ENCODE measurements at regions not wholly inside any gene's neighbourhood (a gene's known extent, or its start where the extent isn't known, plus 50 kb on each side); places are given as distances from the start of the nearest gene placed in this dataset.

GRCh38 chr5:135713161-135713915 is 121.1 kb upstream of the SLC25A48 start:
- peaks cover 4% of the 10 kb centered on the region for H3K27me3 Mint-ChIP-seq
- DNase-seq, result no peak

GRCh38 chr5:135711911-135712310 is 122.6 kb upstream of the SLC25A48 start:
- no peak for DNase-seq
- Mint-ChIP-seq H3K27ac (no peak overlapping the region), H3K4me3 (no peak overlapping the region), H3K4me1 (no peaks in the 10 kb centered on the region), H3K27me3 (peaks cover 7% of the 10 kb centered on the region), H3K9me3 (no peaks in the 10 kb centered on the region)
- no peak for ATAC-seq

More at GRCh38 chr5:135713161-135713915, 121.1 kb upstream of the SLC25A48 start:
- Mint-ChIP-seq H3K27ac (no peak overlapping the region), H3K9me3 (no peaks in the 10 kb centered on the region), H3K4me1 (no peaks in the 10 kb centered on the region), H3K4me3 (no peak overlapping the region)
- ATAC-seq, result no peak

- H3K27ac Mint-ChIP-seq, result no peak overlapping the region
- H3K4me3 Mint-ChIP-seq, result no peak overlapping the region
- ATAC-seq (no peak), DNase-seq (no peak)
- no peaks in the 10 kb centered on the region for H3K9me3 Mint-ChIP-seq
- H3K4me1 Mint-ChIP-seq, result no peaks in the 10 kb centered on the region
- peaks cover 7% of the 10 kb centered on the region for H3K27me3 Mint-ChIP-seq
These were observed 124.3 kb upstream of the SLC25A48 start for GRCh38 chr5:135710045-135710675.

GRCh38 chr5:135709208-135709575 is 125.3 kb upstream of the SLC25A48 start:
- DNase-seq (no peak), ATAC-seq (no peak)
- Mint-ChIP-seq H3K27ac (no peak overlapping the region), H3K9me3 (no peaks in the 10 kb centered on the region), H3K4me1 (no peaks in the 10 kb centered on the region), H3K27me3 (peaks cover 7% of the 10 kb centered on the region), H3K4me3 (no peak overlapping the region)

- Mint-ChIP-seq H3K4me3 (no peak overlapping the region), H3K27me3 (peaks cover 7% of the 10 kb centered on the region), H3K9me3 (no peaks in the 10 kb centered on the region), H3K27ac (peak overlapping the region; percentile 4 to 5), H3K4me1 (no peaks in the 10 kb centered on the region)
- DNase-seq (no peak), ATAC-seq (no peak)
These were observed 125.8 kb upstream of the SLC25A48 start for GRCh38 chr5:135708481-135709207.

- H3K27me3 Mint-ChIP-seq, result peaks cover 7% of the 10 kb centered on the region
- H3K9me3 Mint-ChIP-seq, result no peaks in the 10 kb centered on the region
- H3K4me3 Mint-ChIP-seq, result no peak overlapping the region
- H3K4me1 Mint-ChIP-seq, result no peaks in the 10 kb centered on the region
- no peak overlapping the region for H3K27ac Mint-ChIP-seq
- ATAC-seq (no peak), DNase-seq (no peak)
These were observed 127.2 kb upstream of the SLC25A48 start for GRCh38 chr5:135707302-135707701.

GRCh38 chr5:135706893-135707292 is 127.6 kb upstream of the SLC25A48 start:
- Mint-ChIP-seq H3K27ac (no peak overlapping the region), H3K4me3 (no peak overlapping the region), H3K9me3 (no peaks in the 10 kb centered on the region), H3K4me1 (no peaks in the 10 kb centered on the region), H3K27me3 (peaks cover 7% of the 10 kb centered on the region)
- DNase-seq, result no peak
- peak; percentile 30 for ATAC-seq

GRCh38 chr5:135706474-135706873 is 127.7 kb upstream of the CXCL14 start:
- peak; percentile 7 for ATAC-seq
- peaks cover 7% of the 10 kb centered on the region for H3K27me3 Mint-ChIP-seq

GRCh38 chr5:135705941-135706466 is 127.2 kb upstream of the CXCL14 start:
- Mint-ChIP-seq H3K4me3 (no peak overlapping the region), H3K4me1 (no peaks in the 10 kb centered on the region), H3K27me3 (peaks cover 7% of the 10 kb centered on the region), H3K9me3 (no peaks in the 10 kb centered on the region), H3K27ac (no peak overlapping the region)
- no peak for DNase-seq
- ATAC-seq, result no peak

More at GRCh38 chr5:135706474-135706873, 127.7 kb upstream of the CXCL14 start:
- H3K4me1 Mint-ChIP-seq, result no peaks in the 10 kb centered on the region
- no peaks in the 10 kb centered on the region for H3K9me3 Mint-ChIP-seq
- no peak overlapping the region for H3K4me3 Mint-ChIP-seq
- no peak overlapping the region for H3K27ac Mint-ChIP-seq
- DNase-seq, result no peak

- Mint-ChIP-seq H3K4me3 (no peak overlapping the region), H3K27ac (no peak overlapping the region), H3K9me3 (no peaks in the 10 kb centered on the region), H3K27me3 (peaks cover 7% of the 10 kb centered on the region), H3K4me1 (no peaks in the 10 kb centered on the region)
- no peak for DNase-seq
- no peak for ATAC-seq
These were observed 126.4 kb upstream of the CXCL14 start for GRCh38 chr5:135705141-135705631.

GRCh38 chr5:135704616-135705015 is 125.8 kb upstream of the CXCL14 start:
- Mint-ChIP-seq H3K4me1 (no peaks in the 10 kb centered on the region), H3K9me3 (no peaks in the 10 kb centered on the region), H3K27ac (no peak overlapping the region), H3K27me3 (peaks cover 7% of the 10 kb centered on the region), H3K4me3 (no peak overlapping the region)
- no peak for ATAC-seq
- no peak for DNase-seq

GRCh38 chr5:135703016-135703550 is 124.3 kb upstream of the CXCL14 start:
- Mint-ChIP-seq H3K4me3 (no peak overlapping the region), H3K4me1 (no peaks in the 10 kb centered on the region), H3K27ac (no peak overlapping the region), H3K27me3 (no peaks in the 10 kb centered on the region), H3K9me3 (no peaks in the 10 kb centered on the region)
- DNase-seq, result no peak
- no peak for ATAC-seq

- Mint-ChIP-seq H3K4me3 (no peak overlapping the region), H3K4me1 (no peaks in the 10 kb centered on the region), H3K9me3 (no peaks in the 10 kb centered on the region), H3K27ac (no peak overlapping the region), H3K27me3 (no peaks in the 10 kb centered on the region)
- DNase-seq (no peak), ATAC-seq (no peak)
These were observed 123.4 kb upstream of the CXCL14 start for GRCh38 chr5:135702191-135702590.

GRCh38 chr5:135700731-135701130 is 121.9 kb upstream of the CXCL14 start:
- ATAC-seq, result peak; percentile 22
- Mint-ChIP-seq H3K4me1 (no peaks in the 10 kb centered on the region), H3K4me3 (no peak overlapping the region), H3K27me3 (no peaks in the 10 kb centered on the region), H3K27ac (no peak overlapping the region), H3K9me3 (no peaks in the 10 kb centered on the region)
- no peak for DNase-seq

GRCh38 chr5:135697959-135698345 is 119.2 kb upstream of the CXCL14 start:
- ATAC-seq (no peak), DNase-seq (no peak)
- Mint-ChIP-seq H3K27ac (no peak overlapping the region), H3K4me3 (no peak overlapping the region), H3K27me3 (no peaks in the 10 kb centered on the region), H3K4me1 (no peaks in the 10 kb centered on the region), H3K9me3 (no peaks in the 10 kb centered on the region)
